Femur (tissue), 1 donor: ENCODE measurements at regions not wholly inside any gene's neighbourhood (a gene's known extent, or its start where the extent isn't known, plus 50 kb on each side); places are given as distances from the start of the nearest gene placed in this dataset.
"Not testable (repeated sequence)": the region's sequence is repeated elsewhere in the genome, so short reads cannot be mapped to it uniquely, and the experiment has no call there.

Source experiments
- DNase-seq: peaks from one replicate; pipeline ENCODE4 v3.0.0-alpha.2; 2017

GRCh38 chr10:76657337-76658012 is 980.1 kb downstream of the KCNMA1 start:
- no peak for DNase-seq

- no peak for DNase-seq
Measured at GRCh38 chr10:76651154-76651553, 986.5 kb downstream of the KCNMA1 start.

- peak; percentile 60 for DNase-seq
Measured at GRCh38 chr10:76649723-76650127, 987.9 kb downstream of the KCNMA1 start.

- DNase-seq, result no peak
Measured at GRCh38 chr10:76649254-76649653, 988.4 kb downstream of the KCNMA1 start.

- DNase-seq, result no peak
Measured at GRCh38 chr10:76647301-76647700, 990.3 kb downstream of the KCNMA1 start.

GRCh38 chr10:76645341-76645740 is 992.3 kb downstream of the KCNMA1 start:
- no peak for DNase-seq

- DNase-seq, result no peak
Measured at GRCh38 chr10:76644476-76644875, 993.1 kb downstream of the KCNMA1 start.

GRCh38 chr10:76643511-76643911 is 994.1 kb downstream of the KCNMA1 start:
- peak; percentile 50 for DNase-seq

- DNase-seq, result no peak
Measured at GRCh38 chr10:76642358-76642757, 995.2 kb downstream of the KCNMA1 start.

GRCh38 chr10:76641215-76641614 is 996.4 kb downstream of the KCNMA1 start:
- no peak for DNase-seq

- no peak for DNase-seq
Measured at GRCh38 chr10:76640806-76641205, 996.8 kb downstream of the KCNMA1 start.

GRCh38 chr10:76632767-76633051 is 1004.9 kb downstream of the KCNMA1 start:
- no peak for DNase-seq

GRCh38 chr10:76631884-76632766 is 1005.5 kb downstream of the KCNMA1 start:
- no peak for DNase-seq

GRCh38 chr10:76631036-76631670 is 1006.5 kb downstream of the KCNMA1 start:
- no peak for DNase-seq

GRCh38 chr10:76628801-76629200 is 1008.8 kb downstream of the KCNMA1 start:
- DNase-seq, result no peak

- DNase-seq, result no peak
Measured at GRCh38 chr10:76626386-76626785, 1011.2 kb downstream of the KCNMA1 start.

- no peak for DNase-seq
Measured at GRCh38 chr10:76624470-76624869, 1013.1 kb downstream of the KCNMA1 start.

GRCh38 chr10:76621886-76622620 is 1015.6 kb downstream of the KCNMA1 start:
- DNase-seq, result no peak

- DNase-seq, result no peak
Measured at GRCh38 chr10:76618641-76619040, 1019.0 kb downstream of the KCNMA1 start.

- no peak for DNase-seq
Measured at GRCh38 chr10:76618171-76618570, 1019.4 kb downstream of the KCNMA1 start.

GRCh38 chr10:76616666-76617065 is 1020.9 kb downstream of the KCNMA1 start:
- not testable (repeated sequence) for DNase-seq

- no peak for DNase-seq
Measured at GRCh38 chr10:76615049-76615448, 1022.6 kb downstream of the KCNMA1 start.
